ENCODE measurements at regions not wholly inside any gene's neighbourhood (a gene's known extent, or its start where the extent isn't known, plus 50 kb on each side); places are given as distances from the start of the nearest gene placed in this dataset.

- TF ChIP-seq CTCF (conservative IDR thresholded peaks at IDR 0.05) (no peak), EZH2 (IDR thresholded peaks at IDR 0.05; ENCODE audit: low read depth) (no peak)
Observed at GRCh38 chr2:105184420-105184819, 57.1 kb upstream of the GPR45 start.

Measured in PC-9 (cell line).